Stimulated activated CD8-positive, alpha-beta memory T cell treated with anti-CD3 and anti-CD28 coated beads, Interleukin-7, amount 100 ng/mL, for 4 hours (primary cell): ENCODE measurements at regions not wholly inside any gene's neighbourhood (a gene's known extent, or its start where the extent isn't known, plus 50 kb on each side); places are given as distances from the start of the nearest gene placed in this dataset.

Experiments
- DNase-seq, 2 donors: peaks; one replicate each; pipeline ENCODE4 v3.0.0-alpha.2; 2020; ENCODE audit warnings: low read depth in 2 of 2

GRCh38 chrX:10021461-10022272 is 54.5 kb downstream of the CLDN34 start:
- no peak for DNase-seq

GRCh38 chrX:10022273-10022541 is 55.0 kb downstream of the CLDN34 start:
- DNase-seq, result no peak

- DNase-seq, result no peak
These were observed 55.6 kb downstream of the CLDN34 start for GRCh38 chrX:10022580-10023245.

GRCh38 chrX:10023821-10024220 is 56.7 kb downstream of the CLDN34 start:
- no peak for DNase-seq

GRCh38 chrX:10025742-10026493 is 58.8 kb downstream of the CLDN34 start:
- no peak for DNase-seq

- DNase-seq, result no peak
These were observed 61.3 kb downstream of the CLDN34 start for GRCh38 chrX:10028283-10029104.

- no peak for DNase-seq
These were observed 63.4 kb downstream of the CLDN34 start for GRCh38 chrX:10030570-10030969.

GRCh38 chrX:10031746-10032145 is 64.6 kb downstream of the CLDN34 start:
- no peak for DNase-seq

GRCh38 chrX:10032147-10032546 is 65.0 kb downstream of the CLDN34 start:
- no peak for DNase-seq

GRCh38 chrX:10033375-10034007 is 66.3 kb downstream of the CLDN34 start:
- DNase-seq, result no peak

GRCh38 chrX:10034740-10035260 is 67.6 kb downstream of the CLDN34 start:
- no peak for DNase-seq

GRCh38 chrX:10038585-10038984 is 71.4 kb downstream of the CLDN34 start:
- DNase-seq, result no peak

GRCh38 chrX:10039821-10040793 is 72.9 kb downstream of the CLDN34 start:
- DNase-seq, result no peak

GRCh38 chrX:10040961-10041360 is 73.8 kb downstream of the CLDN34 start:
- no peak for DNase-seq

- no peak for DNase-seq
These were observed 74.2 kb downstream of the CLDN34 start for GRCh38 chrX:10041383-10041782.

GRCh38 chrX:10042055-10042454 is 74.9 kb downstream of the CLDN34 start:
- no peak for DNase-seq

GRCh38 chrX:10043386-10043785 is 76.2 kb downstream of the CLDN34 start:
- DNase-seq, result no peak

GRCh38 chrX:10044021-10044420 is 76.9 kb downstream of the CLDN34 start:
- DNase-seq, result no peak

- no peak for DNase-seq
These were observed 78.3 kb downstream of the CLDN34 start for GRCh38 chrX:10045327-10046000.
